ENCODE measurements at regions not wholly inside any gene's neighbourhood (a gene's known extent, or its start where the extent isn't known, plus 50 kb on each side); places are given as distances from the start of the nearest gene placed in this dataset.

DNA sequence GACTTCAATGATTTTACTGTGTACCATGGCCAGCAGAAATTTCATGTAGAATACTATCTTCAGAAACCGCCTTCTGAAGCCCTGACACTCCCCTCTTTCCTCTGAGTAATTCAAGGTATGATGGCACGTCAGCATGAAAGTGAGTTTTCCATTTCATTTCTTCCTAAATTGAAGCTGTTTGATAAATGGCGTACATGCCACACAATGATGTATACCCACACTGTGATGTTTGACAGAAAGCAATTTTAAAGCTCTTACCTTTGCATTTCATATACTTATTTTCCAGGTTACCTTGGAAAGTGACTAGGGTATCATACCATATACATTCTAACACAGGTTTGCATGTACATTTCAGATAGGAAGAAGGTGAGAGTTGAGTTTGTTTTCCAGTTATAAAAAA lies 147.9 kb upstream of the LRRC3B start (continued):
- TF ChIP-seq, protein P1, sequence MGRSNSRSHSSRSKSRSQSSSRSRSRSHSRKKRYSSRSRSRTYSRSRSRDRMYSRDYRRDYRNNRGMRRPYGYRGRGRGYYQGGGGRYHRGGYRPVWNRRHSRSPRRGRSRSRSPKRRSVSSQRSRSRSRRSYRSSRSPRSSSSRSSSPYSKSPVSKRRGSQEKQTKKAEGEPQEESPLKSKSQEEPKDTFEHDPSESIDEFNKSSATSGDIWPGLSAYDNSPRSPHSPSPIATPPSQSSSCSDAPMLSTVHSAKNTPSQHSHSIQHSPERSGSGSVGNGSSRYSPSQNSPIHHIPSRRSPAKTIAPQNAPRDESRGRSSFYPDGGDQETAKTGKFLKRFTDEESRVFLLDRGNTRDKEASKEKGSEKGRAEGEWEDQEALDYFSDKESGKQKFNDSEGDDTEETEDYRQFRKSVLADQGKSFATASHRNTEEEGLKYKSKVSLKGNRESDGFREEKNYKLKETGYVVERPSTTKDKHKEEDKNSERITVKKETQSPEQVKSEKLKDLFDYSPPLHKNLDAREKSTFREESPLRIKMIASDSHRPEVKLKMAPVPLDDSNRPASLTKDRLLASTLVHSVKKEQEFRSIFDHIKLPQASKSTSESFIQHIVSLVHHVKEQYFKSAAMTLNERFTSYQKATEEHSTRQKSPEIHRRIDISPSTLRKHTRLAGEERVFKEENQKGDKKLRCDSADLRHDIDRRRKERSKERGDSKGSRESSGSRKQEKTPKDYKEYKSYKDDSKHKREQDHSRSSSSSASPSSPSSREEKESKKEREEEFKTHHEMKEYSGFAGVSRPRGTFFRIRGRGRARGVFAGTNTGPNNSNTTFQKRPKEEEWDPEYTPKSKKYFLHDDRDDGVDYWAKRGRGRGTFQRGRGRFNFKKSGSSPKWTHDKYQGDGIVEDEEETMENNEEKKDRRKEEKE (IDR thresholded peaks at IDR 0.05) = no peak
- TF ChIP-seq CHD1 (IDR thresholded peaks at IDR 0.05; ENCODE audit: low read depth, low read length) = no peak

DNA sequence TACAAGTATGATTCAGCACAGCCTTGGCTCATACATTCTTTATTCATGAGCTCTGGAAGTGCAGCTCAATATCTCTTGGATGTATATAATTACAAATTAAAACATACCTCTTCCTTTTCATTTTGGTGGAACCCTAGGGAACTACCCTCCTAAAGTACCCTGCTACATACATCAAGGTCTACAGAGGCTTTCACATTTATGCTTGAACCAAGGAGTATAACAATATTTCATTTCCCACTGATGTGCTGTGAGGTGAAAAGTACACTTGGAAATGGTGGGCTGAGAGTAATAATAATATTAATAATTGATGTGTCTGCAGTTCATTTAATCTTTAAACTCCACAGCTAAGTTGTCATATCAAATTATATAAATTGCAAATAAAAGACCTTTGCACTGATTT lies 142.2 kb upstream of the LRRC3B start:
- Histone ChIP-seq H3K27me3 (replicated peaks in 1 of 2; ENCODE audit: control insufficient read depth in 2 of 2, insufficient read depth in 2 of 2, low read length in 1 of 2) (no peaks in the 10 kb centered on the region), H3K4me3 (no peak overlapping the region), H3K27ac (ENCODE audit: control insufficient read depth, insufficient read depth) (no peak overlapping the region), H3K36me3 (ENCODE audit: control insufficient read depth in 2 of 2, insufficient read depth in 2 of 2, low read length in 1 of 2) (no peaks in the 10 kb centered on the region), H3K9ac (ENCODE audit: control insufficient read depth, insufficient read depth, low read length) (no peak overlapping the region), H2AFZ (ENCODE audit: control insufficient read depth, low read depth, low read length) (no peak overlapping the region), H3K4me1 (ENCODE audit: control insufficient read depth, insufficient read depth, low read length) (no peaks in the 10 kb centered on the region), H4K20me1 (ENCODE audit: control insufficient read depth, insufficient read depth) (no peaks in the 10 kb centered on the region), H3K4me2 (ENCODE audit: control insufficient read depth, insufficient read depth) (no peak overlapping the region), H3K9me3 (replicated peaks; ENCODE audit: control insufficient read depth, insufficient read depth, low read length) (no peaks in the 10 kb centered on the region), H3K79me2 (ENCODE audit: control insufficient read depth, insufficient read depth, low read length) (no peaks in the 10 kb centered on the region)
- TF ChIP-seq ZNF384 (IDR thresholded peaks at IDR 0.05; ENCODE audit: borderline replicate concordance, low read depth, low read length) (no peak), TBL1XR1 (IDR thresholded peaks at IDR 0.05; ENCODE audit: low read depth, low read length) (no peak), SMAD1 (IDR thresholded peaks at IDR 0.05; ENCODE audit: low read depth, partially characterized antibody) (no peak)
- in situ Hi-C loops (cut with MboI) = no loop called here
- POLR2A ChIA-PET = no interaction called here
- SMC1A ChIA-PET (ENCODE audit: uncharacterized antibody, unreplicated experiment) = no interaction called here
- intact Hi-C loops (cut with micrococcal nuclease; ENCODE audit: unreplicated experiment) = no loop called here
- RAD21 ChIA-PET (ENCODE audit: unreplicated experiment) = no interaction called here
- no peak for DNase-seq (ENCODE audit: low read depth, low spot score)
- CTCF ChIA-PET = no interaction called here
- no TSS peak for BruUV-seq (replicated peaks)
- ATAC-seq = no peak
- no peak for FAIRE-seq
